SK-N-SH (cell line): ENCODE measurements at regions not wholly inside any gene's neighbourhood (a gene's known extent, or its start where the extent isn't known, plus 50 kb on each side); places are given as distances from the start of the nearest gene placed in this dataset.

Experiments
- CTCF ChIA-PET: fragments of 300-600, 350-600 bp; formaldehyde crosslinking; extraction: SDS; loops from one replicate; lab custom pipeline; 2021; lab: Yijun Ruan, JAX
- POLR2A ChIA-PET: fragments of 350-600 bp; sonication (Branson Sonifier 250); formaldehyde crosslinking; extraction: SDS; loops from one replicate; lab custom pipeline; 2020; ENCODE audit warnings: antibody characterized with exemption, inconsistent platforms; lab: Yijun Ruan, JAX
- DNase-seq: peaks from one replicate; pipeline ENCODE4 v3.0.0; 2012
- H2AFZ ChIP-seq: fragments of 200-600 bp; sonication (generic); 2 replicates; pipeline ENCODE4 v1.8.1; 2016; ENCODE audit warnings: antibody characterized with exemption, mild to moderate bottlenecking, low read depth
- H3F3A ChIP-seq: fragments of 200-600 bp; sonication (generic); replicated peaks from 2 replicates; pipeline ENCODE3; 2016; ENCODE audit warnings: antibody characterized with exemption, mild to moderate bottlenecking; ENCODE audit not compliant: insufficient read depth
- H3K27ac ChIP-seq, 2 experiments: fragments of 200-500 bp in 1 of 2; fragments of 200-600 bp in 1 of 2; sonication (Bioruptor generic) in 1 of 2; sonication (generic), shearing (Covaris generic) in 1 of 2; 2 replicates each; pipeline versions ENCODE4 v1.5.1 to v1.6.1; 2014 to 2016; ENCODE audit warnings: low read depth in 2 of 2, inconsistent platforms in 1 of 2, low read length in 1 of 2, mild to moderate bottlenecking in 1 of 2, mixed read lengths in 1 of 2
- H3K27me3 ChIP-seq: fragments of 200-600 bp; sonication (generic), shearing (Covaris generic); 2 replicates; pipeline ENCODE4 v1.6.1; 2016; ENCODE audit warnings: mixed run types; ENCODE audit not compliant: insufficient read depth
- H3K36me3 ChIP-seq, 2 experiments: fragments of 200-500 bp in 1 of 2; fragments of 200-600 bp in 1 of 2; sonication (Bioruptor generic) in 1 of 2; sonication (generic) in 1 of 2; replicated peaks in 1 of 2; 2 replicates each; pipeline versions ENCODE3 to v1.5.1; 2014 to 2016; ENCODE audit warnings: low read length in 1 of 2, mild to moderate bottlenecking in 1 of 2; ENCODE audit not compliant: insufficient read depth in 2 of 2, control insufficient read depth in 1 of 2
- H3K4me1 ChIP-seq, 2 experiments: fragments of 200-500 bp in 1 of 2; fragments of 200-600 bp in 1 of 2; sonication (Bioruptor generic) in 1 of 2; sonication (generic), shearing (Covaris generic) in 1 of 2; 2 replicates each; pipeline versions ENCODE4 v1.5.1 to v1.6.1; 2014 to 2016; ENCODE audit warnings: low read depth in 1 of 2, low read length in 1 of 2, mixed run types in 1 of 2; ENCODE audit not compliant: insufficient read depth in 2 of 2, control insufficient read depth in 1 of 2
- H3K4me2 ChIP-seq: fragments of 200-600 bp; sonication (generic), shearing (Covaris generic); 2 replicates; pipeline ENCODE4 v1.6.1; 2017; ENCODE audit warnings: mixed run types
- H3K4me3 ChIP-seq, 2 experiments: fragments of 200-500 bp in 1 of 2; fragments of 200-600 bp in 1 of 2; sonication (Bioruptor generic) in 1 of 2; sonication (generic), shearing (Covaris generic) in 1 of 2; 2 replicates each; pipeline versions ENCODE4 v1.5.1 to v1.8.1; 2014 to 2016; ENCODE audit warnings: low read depth in 2 of 2, inconsistent platforms in 1 of 2, low read length in 1 of 2, mild to moderate bottlenecking in 1 of 2, mixed read lengths in 1 of 2, moderate library complexity in 1 of 2
- H3K79me2 ChIP-seq: fragments of 200-600 bp; sonication (generic); 2 replicates; pipeline ENCODE4 v1.8.1; 2017; ENCODE audit warnings: mild to moderate bottlenecking; ENCODE audit not compliant: insufficient read depth
- H3K9ac ChIP-seq: fragments of 200-600 bp; sonication (generic); 2 replicates; pipeline ENCODE4 v1.6.1; 2017; ENCODE audit warnings: mixed run types
- H3K9me2 ChIP-seq: fragments of 200-600 bp; sonication (generic); 2 replicates; pipeline ENCODE4 v1.6.1; 2017; ENCODE audit warnings: mixed run types
- H3K9me3 ChIP-seq: fragments of 200-600 bp; sonication (generic); 2 replicates; pipeline ENCODE4 v1.6.1; 2017; ENCODE audit warnings: mixed run types, mild to moderate bottlenecking, moderate library complexity
- H4K20me1 ChIP-seq: fragments of 200-600 bp; sonication (generic); 2 replicates; pipeline ENCODE4 v1.6.1; 2017; ENCODE audit warnings: mild to moderate bottlenecking, mixed run types; ENCODE audit not compliant: insufficient read depth
- EP300 ChIP-seq, 2 experiments: IDR thresholded peaks; 2 replicates each; pipeline versions ENCODE4 v1.4.0 to v1.6.1; 2012; ENCODE audit warnings: borderline replicate concordance in 1 of 2, low read depth in 1 of 2, low read length in 1 of 2
- FOSL2 ChIP-seq: IDR thresholded peaks from 2 replicates; pipeline ENCODE4 v1.4.0; 2012; ENCODE audit warnings: low read depth, mild to moderate bottlenecking, moderate library complexity, borderline replicate concordance
- FOXJ3 ChIP-seq: sonication (generic); formaldehyde crosslinking; IDR thresholded peaks from 2 replicates; pipeline ENCODE4 v1.5.1; 2020; ENCODE audit warnings: mild to moderate bottlenecking, missing genetic modification reagents
- FOXM1 ChIP-seq: IDR thresholded peaks from 2 replicates; pipeline ENCODE4 v1.4.0; 2012; ENCODE audit warnings: low read depth, mild to moderate bottlenecking
- GATA2 ChIP-seq: sonication (generic); formaldehyde crosslinking; IDR thresholded peaks from 2 replicates; pipeline ENCODE4 v1.5.0; 2020; ENCODE audit warnings: mild to moderate bottlenecking, missing genetic modification reagents
- JUND ChIP-seq: IDR thresholded peaks from 2 replicates; pipeline ENCODE4 v1.4.0; 2012
- MXI1 ChIP-seq: IDR thresholded peaks from 2 replicates; pipeline ENCODE4 v1.6.1; 2012; ENCODE audit warnings: mild to moderate bottlenecking, low read depth, low read length, improper control_type of control experiment
- RFX5 ChIP-seq: IDR thresholded peaks from 2 replicates; pipeline ENCODE4 v1.6.1; 2012; ENCODE audit warnings: mild to moderate bottlenecking, improper control_type of control experiment, low read length
- RXRA ChIP-seq: IDR thresholded peaks from 2 replicates; pipeline ENCODE4 v1.4.0; 2012; ENCODE audit warnings: low read depth, mild to moderate bottlenecking, borderline replicate concordance
- SIN3A ChIP-seq: IDR thresholded peaks from 2 replicates; pipeline ENCODE4 v1.6.1; 2012; ENCODE audit warnings: low read depth, mild to moderate bottlenecking, low read length, moderate library complexity, borderline replicate concordance
- TCF12 ChIP-seq: IDR thresholded peaks from 2 replicates; pipeline ENCODE4 v1.4.0; 2012
- WGBS: methylation state at CpG from one replicate; pipeline ENCODE4 v1.1.6; 2017; ENCODE audit warnings: low lambda C conversion rate; 5-methylcytosine and 5-hydroxymethylcytosine counted together
- TF ChIP-seq, protein P1 (sequence below): IDR thresholded peaks from 2 replicates; pipeline ENCODE4 v1.4.0; 2012; ENCODE audit warnings: low read depth, borderline replicate concordance
- TF ChIP-seq, protein P2 (sequence below): IDR thresholded peaks from 2 replicates; pipeline ENCODE4 v1.6.1; 2012; ENCODE audit warnings: mild to moderate bottlenecking, low read depth, low read length, moderate library complexity
- TF ChIP-seq, protein P3 (sequence below): fragments of 150-350 bp; IDR thresholded peaks from 2 replicates; pipeline ENCODE4 v1.6.1; 2016; ENCODE audit warnings: mild to moderate bottlenecking, low read depth, low read length
- TF ChIP-seq, protein P4 (sequence below): fragments of 150-350 bp; IDR thresholded peaks from 2 replicates; pipeline ENCODE4 v1.6.1; 2017; ENCODE audit warnings: antibody characterized with exemption, low read length, low read depth, borderline replicate concordance
- TF ChIP-seq, protein P5 (sequence below): IDR thresholded peaks from 2 replicates; pipeline ENCODE4 v1.4.0; 2012; ENCODE audit warnings: low read depth

DNA sequence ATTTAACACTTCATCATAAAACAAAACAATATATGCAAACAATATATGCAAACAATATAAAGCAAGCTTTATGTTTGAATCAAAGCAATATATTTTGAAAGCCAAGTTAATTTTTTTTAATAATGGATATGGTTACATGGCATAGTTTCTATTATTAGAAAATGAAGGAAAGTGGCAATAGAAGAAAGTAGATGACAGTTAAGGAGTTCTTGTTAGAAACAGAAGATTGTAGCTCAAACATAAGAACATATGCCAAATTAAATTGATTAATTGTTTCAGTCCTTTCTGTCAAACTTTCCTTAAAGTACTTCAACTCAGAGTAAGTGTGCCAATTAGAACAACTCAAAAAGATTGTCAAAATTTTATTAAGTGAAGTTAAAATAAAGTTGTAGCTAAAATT is 1248.3 kb downstream of the SLC16A7 start (continued):
- TF ChIP-seq, protein P1, sequence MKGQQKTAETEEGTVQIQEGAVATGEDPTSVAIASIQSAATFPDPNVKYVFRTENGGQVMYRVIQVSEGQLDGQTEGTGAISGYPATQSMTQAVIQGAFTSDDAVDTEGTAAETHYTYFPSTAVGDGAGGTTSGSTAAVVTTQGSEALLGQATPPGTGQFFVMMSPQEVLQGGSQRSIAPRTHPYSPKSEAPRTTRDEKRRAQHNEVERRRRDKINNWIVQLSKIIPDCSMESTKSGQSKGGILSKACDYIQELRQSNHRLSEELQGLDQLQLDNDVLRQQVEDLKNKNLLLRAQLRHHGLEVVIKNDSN: no peak
- no peak for TF ChIP-seq TCF12
- TF ChIP-seq FOXM1: no peak

DNA sequence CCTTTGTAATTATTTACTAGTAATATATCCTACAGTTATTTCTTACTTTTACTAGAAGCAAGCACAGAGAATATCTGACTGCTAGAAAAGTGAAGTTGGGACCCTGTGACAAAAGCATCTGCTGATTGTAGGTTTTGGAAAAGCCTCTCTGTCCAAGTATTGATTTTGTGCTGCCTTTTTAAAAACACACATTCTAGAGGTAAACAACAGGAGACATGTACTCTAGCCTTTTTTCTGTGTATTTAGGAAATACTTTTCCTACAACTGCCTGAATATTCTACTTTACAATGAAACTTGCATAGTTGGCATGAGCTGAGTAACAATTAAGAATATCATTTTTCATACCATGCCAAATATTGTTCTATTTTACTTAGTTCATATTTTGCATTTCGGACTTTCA is 1249.0 kb downstream of the SLC16A7 start:
- no peak for DNase-seq
- 2% methylated on average over 1 of the region's 1 CpG for WGBS
- no peaks in the 10 kb centered on the region for H3K4me1 ChIP-seq
- H3K9me2 ChIP-seq: no peaks in the 10 kb centered on the region
- no peak for TF ChIP-seq MXI1
- no peaks in the 10 kb centered on the region for H3K79me2 ChIP-seq
- no peaks in the 10 kb centered on the region for H3F3A ChIP-seq
- no peak overlapping the region for H3K4me3 ChIP-seq
- H3K4me2 ChIP-seq: no peak overlapping the region
- H3K9me3 ChIP-seq: no peaks in the 10 kb centered on the region
- H3K27ac ChIP-seq: no peak overlapping the region
- no peaks in the 10 kb centered on the region for H3K27me3 ChIP-seq
- no peak overlapping the region for H3K9ac ChIP-seq
- CTCF ChIA-PET: no interaction called here
- POLR2A ChIA-PET: no interaction called here
- H3K36me3 ChIP-seq: no peaks in the 10 kb centered on the region
- H2AFZ ChIP-seq: no peak overlapping the region
- no peaks in the 10 kb centered on the region for H4K20me1 ChIP-seq

DNA sequence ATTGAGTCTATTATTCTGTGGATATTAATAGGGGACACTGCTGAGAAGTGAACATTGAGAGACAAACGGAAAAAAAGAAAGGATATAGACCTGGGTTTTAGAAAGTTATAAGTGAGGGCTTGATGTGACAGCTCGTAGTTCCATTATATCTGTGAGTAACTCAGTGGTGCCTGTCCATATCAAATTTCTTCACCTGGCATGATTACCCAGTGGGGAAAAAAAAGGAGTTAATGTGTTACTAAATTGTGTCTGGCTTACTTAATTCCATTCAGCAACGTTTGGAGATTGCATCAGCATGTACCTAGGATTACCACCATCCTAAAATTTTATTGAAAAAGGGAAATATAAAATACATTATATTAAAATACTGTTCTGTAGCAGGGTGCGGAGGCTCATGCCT is 1249.9 kb downstream of the SLC16A7 start:
- no peak overlapping the region for H3K4me3 ChIP-seq
- no peak overlapping the region for H2AFZ ChIP-seq
- H4K20me1 ChIP-seq: no peaks in the 10 kb centered on the region
- no peaks in the 10 kb centered on the region for H3F3A ChIP-seq
- no peaks in the 10 kb centered on the region for H3K79me2 ChIP-seq
- H3K27me3 ChIP-seq: no peaks in the 10 kb centered on the region
- no peaks in the 10 kb centered on the region for H3K4me1 ChIP-seq
- no peak overlapping the region for H3K4me2 ChIP-seq
- DNase-seq: no peak
- no peak overlapping the region for H3K9ac ChIP-seq
- POLR2A ChIA-PET: no interaction called here
- TF ChIP-seq, protein P2, sequence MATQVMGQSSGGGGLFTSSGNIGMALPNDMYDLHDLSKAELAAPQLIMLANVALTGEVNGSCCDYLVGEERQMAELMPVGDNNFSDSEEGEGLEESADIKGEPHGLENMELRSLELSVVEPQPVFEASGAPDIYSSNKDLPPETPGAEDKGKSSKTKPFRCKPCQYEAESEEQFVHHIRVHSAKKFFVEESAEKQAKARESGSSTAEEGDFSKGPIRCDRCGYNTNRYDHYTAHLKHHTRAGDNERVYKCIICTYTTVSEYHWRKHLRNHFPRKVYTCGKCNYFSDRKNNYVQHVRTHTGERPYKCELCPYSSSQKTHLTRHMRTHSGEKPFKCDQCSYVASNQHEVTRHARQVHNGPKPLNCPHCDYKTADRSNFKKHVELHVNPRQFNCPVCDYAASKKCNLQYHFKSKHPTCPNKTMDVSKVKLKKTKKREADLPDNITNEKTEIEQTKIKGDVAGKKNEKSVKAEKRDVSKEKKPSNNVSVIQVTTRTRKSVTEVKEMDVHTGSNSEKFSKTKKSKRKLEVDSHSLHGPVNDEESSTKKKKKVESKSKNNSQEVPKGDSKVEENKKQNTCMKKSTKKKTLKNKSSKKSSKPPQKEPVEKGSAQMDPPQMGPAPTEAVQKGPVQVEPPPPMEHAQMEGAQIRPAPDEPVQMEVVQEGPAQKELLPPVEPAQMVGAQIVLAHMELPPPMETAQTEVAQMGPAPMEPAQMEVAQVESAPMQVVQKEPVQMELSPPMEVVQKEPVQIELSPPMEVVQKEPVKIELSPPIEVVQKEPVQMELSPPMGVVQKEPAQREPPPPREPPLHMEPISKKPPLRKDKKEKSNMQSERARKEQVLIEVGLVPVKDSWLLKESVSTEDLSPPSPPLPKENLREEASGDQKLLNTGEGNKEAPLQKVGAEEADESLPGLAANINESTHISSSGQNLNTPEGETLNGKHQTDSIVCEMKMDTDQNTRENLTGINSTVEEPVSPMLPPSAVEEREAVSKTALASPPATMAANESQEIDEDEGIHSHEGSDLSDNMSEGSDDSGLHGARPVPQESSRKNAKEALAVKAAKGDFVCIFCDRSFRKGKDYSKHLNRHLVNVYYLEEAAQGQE: no peak
- TF ChIP-seq, protein P3, sequence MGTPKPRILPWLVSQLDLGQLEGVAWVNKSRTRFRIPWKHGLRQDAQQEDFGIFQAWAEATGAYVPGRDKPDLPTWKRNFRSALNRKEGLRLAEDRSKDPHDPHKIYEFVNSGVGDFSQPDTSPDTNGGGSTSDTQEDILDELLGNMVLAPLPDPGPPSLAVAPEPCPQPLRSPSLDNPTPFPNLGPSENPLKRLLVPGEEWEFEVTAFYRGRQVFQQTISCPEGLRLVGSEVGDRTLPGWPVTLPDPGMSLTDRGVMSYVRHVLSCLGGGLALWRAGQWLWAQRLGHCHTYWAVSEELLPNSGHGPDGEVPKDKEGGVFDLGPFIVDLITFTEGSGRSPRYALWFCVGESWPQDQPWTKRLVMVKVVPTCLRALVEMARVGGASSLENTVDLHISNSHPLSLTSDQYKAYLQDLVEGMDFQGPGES: no peak
- TF ChIP-seq JUND: no peak
- TF ChIP-seq GATA2 (CRISPR knock-in tag): no peak
- no peak for TF ChIP-seq RXRA
- TF ChIP-seq EP300 (IDR thresholded peaks at IDR 0.05; ENCODE audit: borderline replicate concordance in 1 of 2, low read depth in 1 of 2, low read length in 1 of 2): no peak
- TF ChIP-seq, protein P4, sequence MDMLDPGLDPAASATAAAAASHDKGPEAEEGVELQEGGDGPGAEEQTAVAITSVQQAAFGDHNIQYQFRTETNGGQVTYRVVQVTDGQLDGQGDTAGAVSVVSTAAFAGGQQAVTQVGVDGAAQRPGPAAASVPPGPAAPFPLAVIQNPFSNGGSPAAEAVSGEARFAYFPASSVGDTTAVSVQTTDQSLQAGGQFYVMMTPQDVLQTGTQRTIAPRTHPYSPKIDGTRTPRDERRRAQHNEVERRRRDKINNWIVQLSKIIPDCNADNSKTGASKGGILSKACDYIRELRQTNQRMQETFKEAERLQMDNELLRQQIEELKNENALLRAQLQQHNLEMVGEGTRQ: no peak
- TF ChIP-seq, protein P5, sequence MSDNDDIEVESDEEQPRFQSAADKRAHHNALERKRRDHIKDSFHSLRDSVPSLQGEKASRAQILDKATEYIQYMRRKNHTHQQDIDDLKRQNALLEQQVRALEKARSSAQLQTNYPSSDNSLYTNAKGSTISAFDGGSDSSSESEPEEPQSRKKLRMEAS: no peak
- no peak for TF ChIP-seq MXI1
- TF ChIP-seq FOXM1: no peak
- no peak for TF ChIP-seq RFX5
- TF ChIP-seq FOXJ3 (CRISPR knock-in tag): no peak
- no peak for TF ChIP-seq FOSL2
- TF ChIP-seq SIN3A: no peak
- WGBS: 4% methylated on average over 4 of the region's 4 CpGs
- CTCF ChIA-PET: no interaction called here
- H3K9me3 ChIP-seq: no peaks in the 10 kb centered on the region
- H3K9me2 ChIP-seq: no peaks in the 10 kb centered on the region
- no peak overlapping the region for H3K27ac ChIP-seq
- H3K36me3 ChIP-seq: no peaks in the 10 kb centered on the region
